GM10248 (cell line): ENCODE measurements at regions not wholly inside any gene's neighbourhood (a gene's known extent, or its start where the extent isn't known, plus 50 kb on each side); places are given as distances from the start of the nearest gene placed in this dataset.

ENCODE experiments used
- CTCF ChIA-PET: fragments of 300-600 bp; sonication (Branson Sonifier 250); formaldehyde crosslinking; extraction: SDS; loops from one replicate; lab custom pipeline; 2021; ENCODE audit warnings: antibody characterized with exemption; lab: Yijun Ruan, JAX
- POLR2A ChIA-PET: fragments of 350-650 bp; sonication (Branson Sonifier 250); formaldehyde crosslinking; extraction: SDS; loops from one replicate; lab custom pipeline; 2020; ENCODE audit warnings: antibody characterized with exemption; lab: Yijun Ruan, JAX
- DNase-seq: peaks from one replicate; pipeline ENCODE4 v3.0.0; 2012; ENCODE audit errors: extremely low spot score
- CTCF ChIP-seq: IDR thresholded peaks from 2 replicates; pipeline ENCODE4 v1.5.1; 2012; ENCODE audit warnings: mild to moderate bottlenecking, low read depth; ENCODE audit errors: extremely low read depth, missing control alignments, control extremely low read depth

GRCh38 chr12:17342381-17342961 is 736.5 kb upstream of the LMO3 start:
- TF ChIP-seq CTCF: no peak
- POLR2A ChIA-PET: no interaction called here
- CTCF ChIA-PET: interaction anchor here (1.3 kb wide), 2 partner anchors 13 to 19 kb away, joined by 3 read pairs; no protein-coding TSS in a partner anchor
- DNase-seq: no peak

- CTCF ChIA-PET: interaction anchor here (1.0 to 1.6 kb wide), 2 partner anchors 23 to 26 kb away, joined by 3 read pairs; no protein-coding TSS in a partner anchor
Measured at GRCh38 chr12:17335487-17335886, 729.5 kb upstream of the LMO3 start.

GRCh38 chr12:17334784-17335183 is 728.8 kb upstream of the LMO3 start:
- ChIA-PET CTCF (interaction anchor here (1.6 kb wide), 1 partner anchor 26 kb away, joined by 3 read pairs; no protein-coding TSS in a partner anchor), POLR2A (no interaction called here)
- no peak for TF ChIP-seq CTCF
- DNase-seq: no peak

More at GRCh38 chr12:17335487-17335886, 729.5 kb upstream of the LMO3 start:
- no peak for TF ChIP-seq CTCF
- POLR2A ChIA-PET: no interaction called here
- DNase-seq: no peak

- DNase-seq: no peak
- CTCF ChIA-PET: interaction anchor here (0.9 kb wide), 1 partner anchor 17 kb away, joined by 3 read pairs; no protein-coding TSS in a partner anchor
- no peak for TF ChIP-seq CTCF
- POLR2A ChIA-PET: no interaction called here
Measured at GRCh38 chr12:17333287-17333686, 727.3 kb upstream of the LMO3 start.

GRCh38 chr12:17326649-17327048 is 720.7 kb upstream of the LMO3 start:
- no peak for TF ChIP-seq CTCF
- CTCF ChIA-PET: no interaction called here
- POLR2A ChIA-PET: no interaction called here
- DNase-seq: no peak

GRCh38 chr12:17322090-17322489 is 716.1 kb upstream of the LMO3 start:
- TF ChIP-seq CTCF: no peak
- ChIA-PET CTCF (interaction anchor here (1.1 to 2.6 kb wide), 3 partner anchors 10 to 18 kb away, joined by 3 to 9 read pairs (median 3); no protein-coding TSS in a partner anchor), POLR2A (no interaction called here)
- no peak for DNase-seq
